ENCODE measurements at regions not wholly inside any gene's neighbourhood (a gene's known extent, or its start where the extent isn't known, plus 50 kb on each side); places are given as distances from the start of the nearest gene placed in this dataset.

GRCh38 chrX:42021058-42021457, 97.7 kb upstream of the CASK start:
- no peak overlapping the region for H3K9ac ChIP-seq (ENCODE audit: low read length)
- intact Hi-C loops (cut with micrococcal nuclease): no loop called here
- no peak overlapping the region for H3K27ac Mint-ChIP-seq
- no peak overlapping the region for H3K4me3 Mint-ChIP-seq
- ATAC-seq (ENCODE audit: low read depth) (no peak), DNase-seq (no peak)
- H2AFZ ChIP-seq (ENCODE audit: insufficient read depth, low read depth, low read length, poor library complexity, severe bottlenecking): no peak overlapping the region
- no peaks in the 10 kb centered on the region for H3K9me3 Mint-ChIP-seq (ENCODE audit: insufficient read depth)
- H4K20me1 ChIP-seq (ENCODE audit: control insufficient read depth, insufficient read depth, low read length, poor library complexity, severe bottlenecking): no peaks in the 10 kb centered on the region
- CTCF ChIA-PET: no interaction called here
- POLR2A ChIA-PET: no interaction called here
- no peaks in the 10 kb centered on the region for H3K4me1 ChIP-seq (ENCODE audit: control insufficient read depth in 2 of 2, insufficient read depth in 2 of 2, low read length in 2 of 2)
- H3K27me3 Mint-ChIP-seq: peaks cover 4% of the 10 kb centered on the region
- peaks cover 0 to 2% (median 0%) of the 10 kb centered on the region in 4 experiments for H3K27me3 ChIP-seq (replicated peaks in 1 of 4; ENCODE audit: control extremely low read depth in 1 of 4, control insufficient read depth in 3 of 4, insufficient read depth in 4 of 4, low read length in 3 of 4)
- H3K36me3 ChIP-seq (replicated peaks in 1 of 2; ENCODE audit: control extremely low read depth in 1 of 2, control insufficient read depth in 1 of 2, extremely low read depth in 1 of 2, insufficient read depth in 2 of 2, low read length in 1 of 2): no peaks in the 10 kb centered on the region
- no peak overlapping the region for H3K4me3 ChIP-seq (ENCODE audit: control extremely low read depth in 1 of 5, extremely low read depth in 1 of 5, insufficient read depth in 1 of 5, low read depth in 2 of 5, low read length in 4 of 5)
- no peak for TF ChIP-seq CTCF (IDR thresholded peaks at IDR 0.05)
- no peak for TF ChIP-seq EZH2 (IDR thresholded peaks at IDR 0.05; ENCODE audit: borderline replicate concordance, insufficient read depth, low read depth, low read length, poor library complexity, severe bottlenecking)
- H3K4me1 Mint-ChIP-seq: peaks cover 2% of the 10 kb centered on the region
- no peak overlapping the region for H3K27ac ChIP-seq (ENCODE audit: low read length in 2 of 2)
- H3K4me2 ChIP-seq (replicated peaks; ENCODE audit: low read depth, low read length, poor library complexity, severe bottlenecking): no peak overlapping the region
- H3K79me2 ChIP-seq (ENCODE audit: control insufficient read depth, insufficient read depth, low read length): no peaks in the 10 kb centered on the region
- H3K9me3 ChIP-seq (ENCODE audit: control extremely low read depth in 1 of 3, control insufficient read depth in 2 of 3, insufficient read depth in 1 of 3, low read length in 2 of 3): no peaks in the 10 kb centered on the region

DNA sequence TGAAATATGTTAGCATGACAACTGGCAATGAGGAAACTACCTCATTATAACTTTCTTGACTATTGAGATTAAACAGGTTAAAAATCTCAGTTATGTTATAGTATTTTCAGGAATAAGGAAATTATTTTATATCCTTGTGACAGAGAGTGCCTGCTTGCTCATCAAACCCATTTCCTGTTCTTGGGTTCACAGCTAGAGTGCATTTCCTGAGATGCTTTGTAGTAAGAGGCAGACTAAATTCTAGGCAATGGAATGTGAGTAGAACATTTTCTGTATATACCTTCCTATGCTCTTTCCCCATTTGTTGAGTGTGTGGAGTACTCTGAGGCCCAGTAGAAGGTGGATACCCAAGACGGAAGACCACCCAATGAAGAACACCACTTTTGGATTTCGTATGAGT, 96.9 kb upstream of the CASK start:
- intact Hi-C loops (cut with micrococcal nuclease): no loop called here
- TF ChIP-seq EZH2 (IDR thresholded peaks at IDR 0.05; ENCODE audit: borderline replicate concordance, insufficient read depth, low read depth, low read length, poor library complexity, severe bottlenecking): no peak
- no peak for TF ChIP-seq CTCF (IDR thresholded peaks at IDR 0.05)
- Mint-ChIP-seq H3K4me3 (no peak overlapping the region), H3K4me1 (peaks cover 2% of the 10 kb centered on the region), H3K27me3 (no peaks in the 10 kb centered on the region), H3K9me3 (ENCODE audit: insufficient read depth) (no peaks in the 10 kb centered on the region), H3K27ac (no peak overlapping the region)
- ChIA-PET POLR2A (no interaction called here), CTCF (no interaction called here)
- Histone ChIP-seq H3K79me2 (ENCODE audit: control insufficient read depth, insufficient read depth, low read length) (no peaks in the 10 kb centered on the region), H3K9ac (ENCODE audit: low read length) (no peak overlapping the region), H3K4me1 (ENCODE audit: control insufficient read depth in 2 of 2, insufficient read depth in 2 of 2, low read length in 2 of 2) (no peaks in the 10 kb centered on the region), H3K27ac (ENCODE audit: low read length in 2 of 2) (no peak overlapping the region), H3K36me3 (replicated peaks in 1 of 2; ENCODE audit: control extremely low read depth in 1 of 2, control insufficient read depth in 1 of 2, extremely low read depth in 1 of 2, insufficient read depth in 2 of 2, low read length in 1 of 2) (no peaks in the 10 kb centered on the region), H2AFZ (ENCODE audit: insufficient read depth, low read depth, low read length, poor library complexity, severe bottlenecking) (no peak overlapping the region), H3K4me3 (ENCODE audit: control extremely low read depth in 1 of 5, extremely low read depth in 1 of 5, insufficient read depth in 1 of 5, low read depth in 2 of 5, low read length in 4 of 5) (no peak overlapping the region), H3K4me2 (replicated peaks; ENCODE audit: low read depth, low read length, poor library complexity, severe bottlenecking) (no peak overlapping the region), H3K9me3 (ENCODE audit: control extremely low read depth in 1 of 3, control insufficient read depth in 2 of 3, insufficient read depth in 1 of 3, low read length in 2 of 3) (no peaks in the 10 kb centered on the region), H3K27me3 (replicated peaks in 1 of 4; ENCODE audit: control extremely low read depth in 1 of 4, control insufficient read depth in 3 of 4, insufficient read depth in 4 of 4, low read length in 3 of 4) (peaks cover 0 to 2% (median 0%) of the 10 kb centered on the region in 4 experiments), H4K20me1 (ENCODE audit: control insufficient read depth, insufficient read depth, low read length, poor library complexity, severe bottlenecking) (no peaks in the 10 kb centered on the region)
- DNase-seq: no peak
- no CpG with 5 or more reads among the region's 2 CpGs for WGBS (ENCODE audit: insufficient coverage)
- ATAC-seq (ENCODE audit: low read depth): no peak
